Limb (tissue), 2 donors: ENCODE measurements at regions not wholly inside any gene's neighbourhood (a gene's known extent, or its start where the extent isn't known, plus 50 kb on each side); places are given as distances from the start of the nearest gene placed in this dataset.

Source experiments
- DNase-seq, 2 donors: peaks; one replicate each; pipeline ENCODE4 v3.0.0-alpha.2; 2016; ENCODE audit errors: extremely low spot score in 2 of 2

DNA sequence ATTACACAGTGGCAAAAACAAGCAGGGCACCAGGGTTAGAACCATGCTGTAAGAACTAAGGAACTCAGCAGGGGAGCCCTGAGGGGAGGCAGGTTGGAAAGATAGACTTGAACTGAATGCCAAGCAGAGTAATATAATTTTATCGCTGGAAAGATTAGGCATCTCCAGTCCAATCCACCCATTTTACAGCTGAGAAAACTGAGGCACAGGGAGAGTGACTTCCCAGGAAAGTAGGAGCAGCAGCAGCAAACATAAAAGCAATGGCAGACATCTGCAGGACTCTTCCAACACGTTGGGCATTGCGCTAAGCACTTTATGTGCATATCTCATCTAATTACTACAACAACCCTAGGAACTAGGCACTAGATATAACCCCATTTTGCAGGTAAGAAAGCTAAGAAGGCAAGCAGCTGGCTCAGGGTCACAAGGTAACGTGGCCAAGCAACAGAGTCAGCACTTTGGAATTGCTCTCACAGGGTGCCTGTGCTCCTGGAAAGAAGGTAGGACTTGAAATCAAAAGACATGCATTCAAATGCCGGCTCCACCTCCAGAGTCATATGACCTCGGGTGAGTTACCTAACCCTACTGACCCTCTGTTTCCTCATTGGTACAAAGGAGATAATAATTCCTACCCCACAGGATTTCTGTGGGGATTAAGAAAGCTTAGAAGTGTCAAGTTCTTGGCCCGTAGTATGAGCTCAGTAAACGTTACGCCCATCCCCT lies 215.3 kb downstream of the BARX2 start:
- DNase-seq = no peak

DNA sequence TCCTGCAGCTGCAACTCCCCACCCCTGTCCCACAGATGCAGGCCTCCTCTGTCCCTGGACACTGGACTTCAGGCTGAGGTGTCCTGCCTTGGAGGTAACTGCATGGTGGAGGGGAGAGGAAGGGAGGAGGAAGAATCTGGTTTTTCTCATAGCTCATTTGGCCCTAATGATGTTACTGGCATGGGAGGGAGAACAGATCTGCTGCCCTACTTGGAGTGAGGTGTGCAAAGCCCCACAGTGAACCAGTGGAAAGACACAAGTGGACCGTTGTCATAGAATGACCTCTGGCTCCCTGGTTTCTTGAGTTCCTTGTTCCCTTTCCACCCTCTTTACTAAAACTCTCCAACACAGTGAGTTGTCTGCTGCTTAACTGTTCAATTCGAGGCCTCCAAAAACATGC lies 215.9 kb downstream of the BARX2 start:
- no peak for DNase-seq

- no peak for DNase-seq
These were observed 216.5 kb downstream of the BARX2 start for GRCh38 chr11:129592191-129592590.

GRCh38 chr11:129593098-129593497 lies 217.4 kb downstream of the BARX2 start:
- no peak for DNase-seq

GRCh38 chr11:129595038-129595962 lies 219.7 kb downstream of the BARX2 start:
- DNase-seq = no peak

DNA sequence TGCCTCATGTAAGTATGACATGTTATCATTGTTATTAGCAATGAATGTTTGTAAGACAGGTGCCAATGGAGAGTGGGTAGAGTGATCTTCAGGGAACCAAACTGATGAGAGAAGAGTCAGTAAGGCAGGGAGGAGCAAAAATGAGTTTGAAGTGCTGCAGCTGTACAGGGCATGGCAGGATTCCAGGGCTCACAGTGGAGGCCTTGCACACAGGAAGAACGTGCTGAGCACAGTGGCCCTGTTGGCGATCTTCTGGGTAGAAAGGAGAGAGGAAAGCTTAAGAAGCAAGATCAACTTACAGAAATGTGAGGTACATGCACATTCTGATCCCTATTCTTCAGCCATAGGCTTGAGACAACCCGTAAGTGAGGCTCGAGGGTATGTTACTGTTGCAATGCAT lies 219.3 kb upstream of the TMEM45B start:
- DNase-seq = no peak

DNA sequence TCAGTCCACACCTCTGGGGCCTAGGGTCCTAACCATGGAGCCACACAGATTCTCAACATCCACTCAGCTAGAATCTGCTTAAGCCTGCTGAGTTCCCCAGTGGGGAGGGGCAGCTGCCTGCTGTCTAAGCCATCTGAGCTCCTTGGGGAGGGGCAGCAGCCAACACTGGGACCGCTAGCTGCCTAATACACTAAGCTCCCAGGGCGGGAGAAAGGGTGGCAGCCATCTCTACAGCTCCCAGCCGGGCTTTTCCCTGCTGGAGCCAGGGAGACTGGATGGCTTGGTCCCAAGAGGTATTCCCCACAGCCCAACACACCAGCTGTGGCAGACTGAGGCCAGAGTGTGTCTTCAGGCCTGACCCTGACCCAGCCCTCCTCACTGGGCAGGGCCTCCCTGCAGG lies 217.3 kb upstream of the TMEM45B start:
- no peak for DNase-seq

- DNase-seq = no peak
These were observed 209.8 kb upstream of the TMEM45B start for GRCh38 chr11:129605815-129606214.

DNA sequence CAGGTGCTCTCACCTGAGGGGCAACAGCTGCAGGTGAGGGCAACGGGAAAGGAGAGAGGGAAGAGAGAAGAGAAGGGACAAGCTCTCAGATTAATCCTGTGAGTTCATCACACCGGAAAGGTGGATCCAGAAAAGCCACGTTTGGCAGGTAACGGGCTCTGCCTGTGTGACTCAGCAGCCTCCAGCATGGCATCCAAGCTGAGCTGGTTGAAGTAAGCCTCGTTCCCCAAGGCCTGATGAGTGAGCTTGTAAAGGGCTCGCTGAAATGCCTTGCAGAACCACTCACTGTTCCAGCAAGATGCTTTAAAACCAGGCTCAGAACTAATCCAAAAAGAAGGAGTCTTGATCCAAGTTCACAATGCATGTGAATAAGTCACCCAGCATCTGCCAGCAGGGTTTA lies 206.9 kb upstream of the TMEM45B start:
- no peak for DNase-seq

DNA sequence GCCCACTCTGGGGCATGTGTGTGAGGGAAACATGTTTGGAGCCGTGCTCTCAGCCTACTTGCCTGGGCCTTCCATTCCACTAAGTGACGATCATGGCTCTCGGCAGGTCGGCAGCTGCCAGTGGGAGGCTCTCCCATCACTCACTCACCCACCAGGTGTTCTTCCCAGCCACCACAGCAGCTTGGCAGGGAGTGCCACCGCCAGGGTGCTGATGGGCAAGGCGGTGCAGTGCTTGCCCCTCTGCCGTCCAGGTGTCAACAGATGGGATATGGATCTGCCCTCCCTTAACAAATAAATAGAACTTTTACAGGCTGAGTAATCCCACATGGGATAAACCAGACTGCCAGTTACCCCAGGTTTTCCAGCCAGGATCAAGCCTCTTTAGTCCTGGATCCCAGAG lies 205.5 kb upstream of the TMEM45B start:
- DNase-seq = no peak

GRCh38 chr11:129610545-129610944 lies 205.1 kb upstream of the TMEM45B start:
- no peak for DNase-seq

DNA sequence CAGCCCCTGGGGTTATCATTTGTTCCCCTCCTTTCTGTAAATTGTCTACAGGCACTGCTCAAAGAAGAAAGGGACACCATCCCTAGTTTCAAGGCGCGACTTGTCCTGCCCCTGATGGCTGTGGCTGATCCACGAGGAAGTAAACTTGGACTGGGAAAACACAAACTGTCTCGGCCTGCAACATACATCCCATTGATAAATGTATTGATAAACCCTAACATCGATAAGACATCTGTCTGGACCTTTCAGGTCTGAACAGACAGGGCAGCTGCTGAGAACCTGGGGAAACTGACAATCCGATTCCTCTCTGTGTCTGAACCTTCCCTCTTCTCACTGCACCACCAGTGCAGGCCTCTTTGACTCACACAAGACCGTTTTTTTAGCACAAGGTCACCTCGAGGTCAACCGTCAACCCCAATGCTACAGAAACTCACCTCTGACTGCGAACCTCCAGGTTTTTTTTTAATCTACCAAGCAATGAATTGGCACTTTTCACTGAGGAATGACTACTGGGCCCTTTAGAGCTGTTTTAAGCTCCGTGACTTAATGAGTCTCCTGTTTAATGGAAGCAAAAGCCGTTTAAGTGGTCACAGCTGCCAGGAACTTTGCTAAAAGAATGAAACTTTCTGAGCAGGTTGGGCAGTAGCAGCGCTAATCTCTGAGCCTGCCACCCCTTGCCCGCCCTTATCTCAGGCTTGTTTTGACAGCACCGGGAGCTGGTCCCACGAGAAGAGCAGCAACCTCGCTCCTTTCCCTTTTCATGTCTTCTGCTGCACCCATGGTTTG lies 203.8 kb upstream of the TMEM45B start:
- DNase-seq = no peak

- no peak for DNase-seq
These were observed 203.1 kb upstream of the TMEM45B start for GRCh38 chr11:129612447-129612961.

- DNase-seq = no peak
These were observed 202.6 kb upstream of the TMEM45B start for GRCh38 chr11:129613071-129613470.

DNA sequence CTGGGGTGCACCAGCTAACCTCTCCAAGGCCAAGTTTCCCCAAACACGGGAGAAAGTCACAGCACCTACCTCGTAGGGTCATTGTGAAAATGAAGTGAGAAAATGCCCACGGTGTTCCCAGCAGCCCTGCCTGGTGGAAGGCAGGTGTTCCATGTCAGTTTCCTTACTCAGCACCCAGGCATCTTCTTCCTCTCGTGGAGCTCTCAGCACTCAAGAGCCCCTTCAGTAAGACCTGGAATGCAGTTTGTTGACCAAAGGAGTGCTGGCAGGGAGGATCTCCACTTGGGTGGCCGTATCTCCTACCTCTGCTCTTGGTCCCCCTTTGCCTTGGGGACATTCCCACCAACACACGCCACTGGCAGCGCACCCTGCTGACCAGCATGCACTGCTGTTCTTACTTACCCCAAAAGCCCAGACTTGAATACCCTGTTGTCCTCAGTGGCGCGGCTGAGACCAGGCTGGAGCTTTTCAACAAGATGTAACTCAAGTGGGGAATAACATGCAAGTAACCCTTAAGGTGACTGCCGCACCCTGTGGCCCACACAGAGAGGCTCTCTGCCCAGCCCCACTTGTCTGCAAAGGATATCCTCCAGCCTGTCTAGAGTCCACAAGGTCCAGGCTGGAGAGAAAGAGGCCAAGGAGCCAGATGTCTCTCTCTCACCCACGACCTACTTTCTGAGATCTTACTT lies 201.2 kb upstream of the TMEM45B start:
- DNase-seq = no peak

DNA sequence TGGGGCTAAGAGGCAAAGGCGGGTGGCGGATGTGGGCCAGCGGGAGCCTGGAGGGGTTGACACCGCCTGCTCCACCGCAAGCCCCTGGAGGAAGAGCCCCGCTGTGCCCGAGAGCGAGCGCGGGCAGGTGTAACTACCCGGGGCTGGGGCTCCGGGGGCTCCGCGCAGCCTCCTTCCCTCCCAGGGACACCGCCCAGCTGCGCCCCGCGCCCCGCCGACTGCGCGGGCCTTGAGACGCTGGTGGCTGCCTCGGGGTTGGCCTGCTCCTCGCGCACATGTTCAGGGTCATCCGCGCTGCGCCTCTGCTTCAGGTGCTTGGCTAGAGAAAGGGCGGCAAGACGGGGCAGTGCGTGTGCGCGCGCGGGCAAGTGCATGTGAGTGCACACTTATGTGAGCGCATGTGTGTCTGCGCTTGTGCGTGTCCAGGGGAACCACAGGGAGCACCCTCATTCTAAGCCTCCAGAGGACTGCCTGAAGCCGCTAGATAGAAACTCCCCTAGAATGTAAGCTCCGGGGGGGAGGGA lies 197.5 kb upstream of the TMEM45B start:
- DNase-seq = no peak

- DNase-seq = no peak
These were observed 195.2 kb upstream of the TMEM45B start for GRCh38 chr11:129620237-129621104.

GRCh38 chr11:129625930-129626329 lies 189.7 kb upstream of the TMEM45B start:
- no peak for DNase-seq

DNA sequence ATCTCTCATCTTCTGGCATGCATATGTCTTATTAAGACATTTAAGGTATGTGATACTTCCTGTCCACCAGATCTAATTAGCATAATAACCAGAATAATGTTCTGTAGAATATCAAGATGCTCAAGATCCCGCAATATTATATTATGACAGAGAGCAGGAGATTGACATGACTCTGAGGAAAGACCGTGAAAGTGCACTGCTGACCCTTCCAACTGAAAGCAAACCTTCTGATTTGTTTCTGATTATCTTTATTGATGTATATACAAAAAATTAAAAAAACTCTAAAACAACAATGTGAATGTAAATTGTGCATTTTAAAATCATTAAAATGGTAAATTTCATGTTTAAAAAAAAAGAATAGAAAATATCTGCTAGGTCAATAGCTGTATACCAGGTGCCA lies 184.4 kb upstream of the TMEM45B start:
- no peak for DNase-seq

DNA sequence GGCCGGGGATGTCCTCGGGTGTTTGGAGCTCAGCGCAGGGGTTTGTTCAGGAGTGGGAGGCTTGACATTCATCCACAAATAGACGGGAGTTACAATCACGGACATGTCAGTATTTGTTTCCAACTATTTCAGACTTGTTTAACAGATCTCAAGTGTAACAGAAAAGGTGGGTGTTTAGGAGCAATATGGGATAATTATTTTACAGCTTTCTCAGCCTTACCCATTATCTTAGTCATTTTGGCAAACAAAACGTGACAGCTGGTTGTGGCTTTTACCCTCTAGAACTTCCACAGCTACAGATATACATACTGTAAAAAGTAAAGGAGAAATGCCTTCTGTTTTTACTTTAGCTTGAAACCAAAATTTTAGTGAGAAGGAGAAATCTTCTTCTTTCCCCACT lies 178.7 kb upstream of the TMEM45B start:
- no peak for DNase-seq
